T-helper 17 cell (primary cell): ENCODE measurements at regions not wholly inside any gene's neighbourhood (a gene's known extent, or its start where the extent isn't known, plus 50 kb on each side); places are given as distances from the start of the nearest gene placed in this dataset.

Experiments
- ATAC-seq: fragments of 150-1000 bp; cut with Tn5 transposase; 2 replicates; pipeline ENCODE4 v1.10.0; 2021; ENCODE audit warnings: mild to moderate bottlenecking, moderate library complexity
- DNase-seq, 3 donors: peaks; one replicate each; pipeline versions ENCODE4 v3.0.0 to v3.0.0-alpha.2; 2020 to 2021
- H3K9me3 ChIP-seq: one replicate; pipeline ENCODE4 v1.7.0; 2013; ENCODE audit warnings: low read length, mild to moderate bottlenecking; ENCODE audit not compliant: control insufficient read depth, poor library complexity, severe bottlenecking
- H3K27ac Mint-ChIP-seq: one replicate; pipeline ENCODE4 v1.8.0; 2022; ENCODE audit warnings: mild to moderate bottlenecking, moderate library complexity, mixed read lengths
- H3K27me3 Mint-ChIP-seq: one replicate; pipeline ENCODE4 v1.8.0; 2022; ENCODE audit warnings: mixed read lengths
- H3K36me3 Mint-ChIP-seq: one replicate; pipeline ENCODE4 v1.8.0; 2022; ENCODE audit warnings: low read depth, mixed read lengths
- H3K4me1 Mint-ChIP-seq: one replicate; pipeline ENCODE4 v1.8.0; 2022; ENCODE audit warnings: mild to moderate bottlenecking, mixed read lengths
- H3K4me3 Mint-ChIP-seq: one replicate; pipeline ENCODE4 v1.8.0; 2022; ENCODE audit warnings: mild to moderate bottlenecking, moderate library complexity, mixed read lengths

- no peak overlapping the region for H3K27ac Mint-ChIP-seq
- H3K9me3 ChIP-seq, result no peaks in the 10 kb centered on the region
- no peak for ATAC-seq
- no peaks in the 10 kb centered on the region for H3K36me3 Mint-ChIP-seq
- no peaks in the 10 kb centered on the region for H3K27me3 Mint-ChIP-seq
- no peaks in the 10 kb centered on the region for H3K4me1 Mint-ChIP-seq
- H3K4me3 Mint-ChIP-seq, result no peak overlapping the region
- DNase-seq, result no peak
Observed at GRCh38 chr5:165720901-165721300, 2215.5 kb downstream of the MAT2B start.

DNA sequence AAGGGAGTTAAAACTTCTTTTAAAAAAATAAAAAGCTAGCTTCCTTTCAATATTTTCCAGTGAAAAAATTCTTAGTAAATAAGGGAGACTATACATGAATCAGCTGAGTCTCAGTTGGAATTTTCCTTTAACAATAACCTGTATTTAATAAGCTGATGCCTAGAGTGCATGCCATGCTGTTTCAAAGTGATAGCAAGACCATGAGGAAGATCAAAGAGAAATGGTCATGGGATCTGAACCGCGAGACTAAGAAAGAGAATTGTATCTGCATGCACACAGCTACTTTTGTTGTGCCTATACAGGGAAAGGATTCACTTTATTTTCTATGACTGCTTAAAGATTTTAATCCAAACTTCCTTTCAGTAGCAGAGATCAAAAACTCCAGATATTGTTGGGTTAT lies 2217.0 kb downstream of the MAT2B start:
- Mint-ChIP-seq H3K36me3 (no peaks in the 10 kb centered on the region), H3K4me1 (no peaks in the 10 kb centered on the region), H3K4me3 (no peak overlapping the region), H3K27me3 (no peaks in the 10 kb centered on the region), H3K27ac (no peak overlapping the region)
- DNase-seq (no peak), ATAC-seq (no peak)
- H3K9me3 ChIP-seq, result no peaks in the 10 kb centered on the region

DNA sequence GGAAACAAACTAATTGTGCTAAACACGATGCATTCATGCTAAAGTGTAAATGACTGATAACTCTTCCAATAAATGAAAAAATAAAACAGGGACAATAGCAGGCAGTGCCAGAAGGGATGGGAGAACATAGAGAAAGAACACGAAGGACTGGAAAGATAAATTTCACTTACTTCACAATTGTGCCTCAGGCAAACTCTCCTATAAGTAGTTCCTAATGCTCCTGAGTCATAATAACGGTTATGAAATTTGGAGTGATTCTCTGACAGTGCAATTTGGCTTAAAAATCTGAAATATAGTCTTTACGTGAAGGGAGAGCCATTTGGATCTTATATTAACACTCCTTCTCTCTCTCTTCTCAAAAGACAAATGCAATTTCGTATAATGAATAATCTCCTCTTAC lies 2218.5 kb downstream of the MAT2B start:
- Mint-ChIP-seq H3K4me1 (no peaks in the 10 kb centered on the region), H3K27ac (no peak overlapping the region), H3K27me3 (no peaks in the 10 kb centered on the region), H3K4me3 (no peak overlapping the region), H3K36me3 (no peaks in the 10 kb centered on the region)
- DNase-seq, result no peak
- ATAC-seq, result no peak
- no peaks in the 10 kb centered on the region for H3K9me3 ChIP-seq

DNA sequence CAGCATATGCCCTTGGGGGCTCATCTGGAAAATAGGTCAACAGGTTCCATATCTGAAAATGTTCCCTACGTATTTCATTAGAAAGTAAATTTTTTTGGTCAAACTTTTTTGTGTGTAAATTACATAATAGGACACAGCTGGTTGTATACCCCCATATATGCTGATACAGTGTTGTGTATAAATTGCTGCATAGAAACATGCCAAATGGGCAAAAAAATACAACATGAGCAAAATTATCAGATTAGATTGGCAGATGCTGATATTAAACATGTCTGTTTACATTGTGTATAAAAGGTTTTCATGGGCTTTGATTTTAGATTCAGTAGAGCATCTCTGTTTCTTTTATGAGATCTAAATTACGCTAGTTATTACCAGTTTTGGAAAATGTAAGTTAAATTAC lies 2223.0 kb downstream of the MAT2B start:
- ATAC-seq (no peak), DNase-seq (no peak)
- Mint-ChIP-seq H3K27me3 (no peaks in the 10 kb centered on the region), H3K4me3 (no peak overlapping the region), H3K36me3 (no peaks in the 10 kb centered on the region), H3K27ac (no peak overlapping the region), H3K4me1 (no peaks in the 10 kb centered on the region)
- H3K9me3 ChIP-seq, result no peaks in the 10 kb centered on the region

DNA sequence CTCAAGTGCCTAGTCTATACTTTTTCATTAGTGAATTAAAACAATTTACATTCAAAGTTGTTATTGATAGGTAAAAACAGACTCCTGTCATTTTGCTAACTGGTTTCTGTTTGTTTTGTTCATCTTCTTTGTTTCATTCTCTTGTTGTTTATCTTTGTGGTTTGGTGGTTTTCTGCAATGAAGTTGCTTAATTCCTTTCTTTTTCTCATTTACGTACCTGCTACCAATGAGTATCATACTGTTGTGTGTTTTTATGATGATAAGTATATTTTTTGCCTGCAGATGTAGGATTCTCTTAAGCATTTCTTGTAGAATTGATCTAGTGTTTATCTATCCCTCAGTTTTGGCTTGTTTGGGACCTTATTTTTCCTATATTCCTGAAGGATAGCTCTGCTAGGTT lies 2230.0 kb downstream of the MAT2B start:
- Mint-ChIP-seq H3K4me3 (no peak overlapping the region), H3K4me1 (no peaks in the 10 kb centered on the region), H3K27me3 (no peaks in the 10 kb centered on the region), H3K36me3 (no peaks in the 10 kb centered on the region), H3K27ac (no peak overlapping the region)
- no peak for DNase-seq
- H3K9me3 ChIP-seq, result no peaks in the 10 kb centered on the region
- ATAC-seq, result no peak

GRCh38 chr5:165739079-165739741 lies 2233.8 kb downstream of the MAT2B start:
- no peaks in the 10 kb centered on the region for H3K4me1 Mint-ChIP-seq
- H3K27ac Mint-ChIP-seq, result no peak overlapping the region
- no peaks in the 10 kb centered on the region for H3K36me3 Mint-ChIP-seq
- H3K4me3 Mint-ChIP-seq, result no peak overlapping the region
- no peaks in the 10 kb centered on the region for H3K27me3 Mint-ChIP-seq
- DNase-seq (no peak), ATAC-seq (no peak)
- H3K9me3 ChIP-seq, result no peaks in the 10 kb centered on the region

DNA sequence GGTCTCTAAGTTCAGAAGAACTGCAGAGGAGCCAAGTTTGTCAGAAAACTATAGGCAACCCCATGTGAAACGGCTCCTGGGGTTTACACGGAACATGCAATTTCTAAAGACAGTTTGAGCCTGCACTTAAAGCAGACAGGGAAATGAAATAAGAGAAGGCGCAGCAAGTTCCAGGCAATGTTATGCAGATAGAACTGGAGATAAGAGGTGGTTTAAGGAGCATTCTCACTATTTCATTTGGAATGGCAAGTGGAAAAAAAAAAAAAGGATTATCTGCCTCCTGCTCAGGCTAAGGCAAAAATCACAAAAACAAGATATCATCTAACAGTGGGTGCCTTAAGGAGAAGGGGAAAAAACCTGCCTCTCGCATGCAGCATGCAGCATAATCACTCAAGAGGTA lies 2252.4 kb downstream of the MAT2B start:
- ATAC-seq (no peak), DNase-seq (no peak)
- Mint-ChIP-seq H3K27ac (no peak overlapping the region), H3K4me3 (no peak overlapping the region), H3K36me3 (no peaks in the 10 kb centered on the region), H3K4me1 (no peaks in the 10 kb centered on the region), H3K27me3 (no peaks in the 10 kb centered on the region)
- no peaks in the 10 kb centered on the region for H3K9me3 ChIP-seq

GRCh38 chr5:165775111-165775510 lies 2269.7 kb downstream of the MAT2B start:
- no peak for DNase-seq
- no peaks in the 10 kb centered on the region for H3K9me3 ChIP-seq
- ATAC-seq, result no peak
- Mint-ChIP-seq H3K27ac (no peak overlapping the region), H3K36me3 (no peaks in the 10 kb centered on the region), H3K4me3 (no peak overlapping the region), H3K4me1 (no peaks in the 10 kb centered on the region), H3K27me3 (no peaks in the 10 kb centered on the region)

DNA sequence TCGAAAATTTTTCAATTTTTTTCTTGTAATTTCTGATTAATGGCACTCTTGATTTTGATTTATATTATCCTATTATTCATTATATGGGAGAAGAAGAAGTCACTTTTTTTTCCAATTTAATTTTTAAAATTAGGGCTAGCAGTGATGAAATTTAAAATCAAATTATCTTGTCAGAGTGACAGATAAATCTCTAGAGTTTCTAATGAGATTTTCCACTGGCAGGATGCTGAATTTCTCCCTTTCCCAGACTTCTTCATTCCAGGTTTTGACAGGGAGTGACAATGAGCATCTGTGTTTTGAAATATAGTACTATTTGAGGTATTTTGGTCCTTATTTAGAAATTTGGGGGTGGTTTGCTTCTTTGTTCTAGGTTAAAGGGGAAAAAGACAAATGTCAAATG lies 2274.1 kb downstream of the MAT2B start:
- no peaks in the 10 kb centered on the region for H3K4me1 Mint-ChIP-seq
- ATAC-seq (no peak), DNase-seq (no peak)
- no peaks in the 10 kb centered on the region for H3K27me3 Mint-ChIP-seq
- H3K9me3 ChIP-seq, result peaks cover 5% of the 10 kb centered on the region
- no peak overlapping the region for H3K4me3 Mint-ChIP-seq
- no peaks in the 10 kb centered on the region for H3K36me3 Mint-ChIP-seq
- no peak overlapping the region for H3K27ac Mint-ChIP-seq

- DNase-seq, result no peak
- Mint-ChIP-seq H3K36me3 (no peaks in the 10 kb centered on the region), H3K27ac (no peak overlapping the region), H3K4me1 (no peaks in the 10 kb centered on the region), H3K27me3 (no peaks in the 10 kb centered on the region), H3K4me3 (no peak overlapping the region)
- peaks cover 5% of the 10 kb centered on the region for H3K9me3 ChIP-seq
- no peak for ATAC-seq
Observed at GRCh38 chr5:165780901-165781300, 2275.5 kb downstream of the MAT2B start.

DNA sequence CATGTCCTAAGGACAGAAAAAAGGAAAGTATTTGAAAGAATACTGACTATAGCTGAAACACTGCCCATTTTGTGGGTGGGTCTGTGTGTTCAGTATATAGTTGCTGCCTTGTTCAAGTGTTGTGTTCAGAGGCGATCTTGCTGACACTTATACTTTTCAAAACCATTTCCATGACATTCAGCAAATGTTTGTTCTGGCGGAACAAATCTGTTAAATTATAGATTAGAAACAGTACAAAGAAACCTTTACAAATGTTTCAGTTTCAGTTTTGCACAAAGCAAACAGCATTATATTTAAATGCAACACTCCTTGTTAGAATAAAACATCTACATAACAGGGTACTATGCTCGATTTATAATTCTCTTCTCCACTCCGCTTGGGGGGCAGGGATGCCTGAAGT lies 2276.3 kb downstream of the MAT2B start:
- no peak for ATAC-seq
- peaks cover 5% of the 10 kb centered on the region for H3K9me3 ChIP-seq
- Mint-ChIP-seq H3K27ac (no peak overlapping the region), H3K36me3 (no peaks in the 10 kb centered on the region), H3K4me3 (no peak overlapping the region), H3K4me1 (no peaks in the 10 kb centered on the region), H3K27me3 (no peaks in the 10 kb centered on the region)
- no peak for DNase-seq

DNA sequence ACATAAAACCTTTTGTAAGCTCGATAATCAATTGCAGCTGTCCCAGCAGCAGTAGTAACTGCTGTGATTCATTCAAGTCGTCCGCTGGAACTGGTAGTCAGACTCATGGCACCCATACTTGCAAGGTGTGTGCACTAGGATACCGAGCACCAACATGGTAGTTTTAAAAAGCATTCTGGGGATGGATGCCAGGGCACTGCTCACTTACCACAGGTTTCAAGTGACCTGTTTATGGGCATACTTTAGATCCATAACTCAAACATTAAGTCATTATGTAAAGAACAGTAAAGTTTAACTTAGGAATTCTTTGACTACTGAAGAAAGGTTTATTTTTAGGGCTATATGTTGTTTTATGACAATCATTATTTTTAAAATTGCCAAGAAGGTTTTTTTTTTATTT lies 2277.6 kb downstream of the MAT2B start:
- Mint-ChIP-seq H3K36me3 (no peaks in the 10 kb centered on the region), H3K4me3 (no peak overlapping the region), H3K4me1 (no peaks in the 10 kb centered on the region), H3K27me3 (no peaks in the 10 kb centered on the region), H3K27ac (no peak overlapping the region)
- DNase-seq (no peak), ATAC-seq (no peak)
- H3K9me3 ChIP-seq, result peaks cover 9% of the 10 kb centered on the region

- Mint-ChIP-seq H3K27ac (no peak overlapping the region), H3K4me3 (no peak overlapping the region), H3K36me3 (no peaks in the 10 kb centered on the region), H3K27me3 (no peaks in the 10 kb centered on the region), H3K4me1 (no peaks in the 10 kb centered on the region)
- DNase-seq (no peak), ATAC-seq (no peak)
- peaks cover 6% of the 10 kb centered on the region for H3K9me3 ChIP-seq
Observed at GRCh38 chr5:165786073-165786472, 2280.7 kb downstream of the MAT2B start.

DNA sequence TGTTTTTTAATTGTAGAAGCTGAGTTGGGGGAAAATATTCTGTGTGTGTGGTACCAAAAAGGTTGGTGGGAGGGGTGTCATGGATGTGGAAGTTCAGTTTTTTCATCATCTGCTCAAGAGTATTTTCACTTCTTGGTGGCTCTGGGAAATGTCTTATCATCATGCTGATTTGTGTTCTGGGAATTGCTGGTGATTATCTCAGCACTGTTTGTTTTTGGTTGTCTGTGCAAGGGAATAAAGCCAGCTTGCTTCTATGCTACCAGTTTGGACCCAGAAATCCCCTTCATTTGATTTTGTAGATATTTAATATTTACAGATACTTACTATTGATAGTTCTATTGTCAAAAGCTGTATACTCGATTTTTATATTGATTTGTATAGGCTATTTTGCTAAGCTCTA lies 2289.7 kb downstream of the MAT2B start:
- Mint-ChIP-seq H3K36me3 (no peaks in the 10 kb centered on the region), H3K4me1 (no peaks in the 10 kb centered on the region), H3K27me3 (no peaks in the 10 kb centered on the region), H3K27ac (no peak overlapping the region), H3K4me3 (no peak overlapping the region)
- DNase-seq, result no peak
- no peak for ATAC-seq
- H3K9me3 ChIP-seq, result no peaks in the 10 kb centered on the region
